Activated CD4-positive, alpha-beta T cell treated with anti-CD3 and anti-CD28 coated beads for 36 hours (primary cell): ENCODE measurements at regions not wholly inside any gene's neighbourhood (a gene's known extent, or its start where the extent isn't known, plus 50 kb on each side); places are given as distances from the start of the nearest gene placed in this dataset.
"Not testable (repeated sequence)": the region's sequence is repeated elsewhere in the genome, so short reads cannot be mapped to it uniquely, and the experiment has no call there.

Experiments used
- ATAC-seq: fragments of 200-7000 bp; cut with Tn5 transposase; one replicate; pipeline ENCODE4 v1.10.0; 2021; ENCODE audit warnings: mild to moderate bottlenecking, moderate library complexity
- CTCF ChIA-PET: fragments of 350-600 bp; sonication (Branson Sonifier 250); formaldehyde crosslinking; loops from one replicate; lab custom pipeline; 2021; ENCODE audit warnings: antibody characterized with exemption; lab: Charles Lee
- POLR2A ChIA-PET: fragments of 350-600 bp; sonication (Branson Sonifier 250); formaldehyde crosslinking; loops from one replicate; lab custom pipeline; 2021; ENCODE audit warnings: antibody characterized with exemption, inconsistent platforms; lab: Charles Lee
- DNase-seq: peaks from one replicate; pipeline ENCODE4 v3.0.0-alpha.2; 2020
- H3K27ac Mint-ChIP-seq: one replicate; pipeline ENCODE4 v1.8.0; 2021; ENCODE audit warnings: mixed read lengths
- H3K27me3 Mint-ChIP-seq: one replicate; pipeline ENCODE4 v1.8.0; 2021; ENCODE audit warnings: mixed read lengths
- H3K36me3 Mint-ChIP-seq: one replicate; pipeline ENCODE4 v1.8.0; 2021; ENCODE audit warnings: low read depth, mixed read lengths
- H3K4me1 Mint-ChIP-seq: one replicate; pipeline ENCODE4 v1.8.0; 2021; ENCODE audit warnings: mixed read lengths
- H3K4me3 Mint-ChIP-seq: one replicate; pipeline ENCODE4 v1.8.0; 2021; ENCODE audit warnings: mild to moderate bottlenecking, moderate library complexity, mixed read lengths
- H3K9me3 Mint-ChIP-seq: one replicate; pipeline ENCODE4 v1.8.0; 2021; ENCODE audit warnings: low read depth, mixed read lengths
- intact Hi-C, 2 experiments: fragments of 100-400 bp; cut with DNase I in 1 of 2; cut with micrococcal nuclease in 1 of 2; formaldehyde crosslinking; loops; one replicate each; pipeline versions ENCODE4 v1.14.2 to v1.15.1; 2022 to 2024; cut with DNase I, micrococcal nuclease

DNA sequence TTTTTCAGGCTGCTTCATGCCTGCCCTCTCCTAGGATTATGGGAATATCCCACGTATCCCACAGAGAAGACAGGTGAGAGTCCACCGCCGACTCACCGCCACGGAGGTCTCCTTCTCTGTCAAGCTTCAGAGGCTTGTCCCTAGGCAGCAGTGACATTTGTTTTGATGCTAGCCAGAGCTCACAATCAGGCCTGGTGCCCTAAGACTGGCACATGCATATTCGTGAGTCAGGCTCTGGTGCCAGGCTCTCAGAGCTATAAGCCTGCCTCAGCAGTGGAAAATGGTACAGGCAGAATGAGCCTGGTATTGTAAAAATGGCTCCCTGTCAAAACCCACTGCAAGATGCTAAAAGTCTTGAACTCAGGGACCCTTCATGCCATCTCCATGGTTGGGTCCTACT lies 65.5 kb downstream of the RBMY1A1 start:
- H3K9me3 Mint-ChIP-seq = no peaks in the 10 kb centered on the region
- H3K4me3 Mint-ChIP-seq = no peak overlapping the region
- ChIA-PET CTCF (no interaction called here), POLR2A (no interaction called here)
- H3K4me1 Mint-ChIP-seq = no peaks in the 10 kb centered on the region
- ATAC-seq (no peak), DNase-seq (no peak)
- intact Hi-C loops = no loop called here
- no peaks in the 10 kb centered on the region for H3K27me3 Mint-ChIP-seq
- H3K36me3 Mint-ChIP-seq = no peaks in the 10 kb centered on the region
- no peak overlapping the region for H3K27ac Mint-ChIP-seq

DNA sequence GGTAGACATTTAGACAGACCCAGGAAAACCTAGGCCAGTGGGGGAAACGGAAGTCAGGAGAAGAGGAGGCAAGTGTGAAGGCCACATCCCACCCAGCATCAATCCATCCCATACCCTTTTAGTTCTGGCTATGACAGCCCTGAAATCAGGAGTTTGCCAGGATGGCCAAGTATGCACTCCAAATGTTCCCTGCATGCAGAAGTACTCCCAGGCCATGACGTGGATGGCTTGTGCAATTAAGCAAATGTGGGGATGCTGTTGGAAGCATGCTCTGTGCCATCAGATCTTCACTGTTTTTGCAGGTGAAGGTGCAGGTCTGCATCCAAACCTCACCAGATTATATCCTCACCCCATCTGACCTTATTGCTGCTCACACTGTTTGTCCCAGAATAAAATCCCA lies 66.8 kb downstream of the RBMY1A1 start:
- DNase-seq (no peak), ATAC-seq (no peak)
- ChIA-PET POLR2A (no interaction called here), CTCF (no interaction called here)
- Mint-ChIP-seq H3K27ac (no peak overlapping the region), H3K36me3 (no peaks in the 10 kb centered on the region), H3K27me3 (no peaks in the 10 kb centered on the region), H3K4me3 (no peak overlapping the region), H3K4me1 (no peaks in the 10 kb centered on the region), H3K9me3 (no peaks in the 10 kb centered on the region)
- intact Hi-C loops = no loop called here

DNA sequence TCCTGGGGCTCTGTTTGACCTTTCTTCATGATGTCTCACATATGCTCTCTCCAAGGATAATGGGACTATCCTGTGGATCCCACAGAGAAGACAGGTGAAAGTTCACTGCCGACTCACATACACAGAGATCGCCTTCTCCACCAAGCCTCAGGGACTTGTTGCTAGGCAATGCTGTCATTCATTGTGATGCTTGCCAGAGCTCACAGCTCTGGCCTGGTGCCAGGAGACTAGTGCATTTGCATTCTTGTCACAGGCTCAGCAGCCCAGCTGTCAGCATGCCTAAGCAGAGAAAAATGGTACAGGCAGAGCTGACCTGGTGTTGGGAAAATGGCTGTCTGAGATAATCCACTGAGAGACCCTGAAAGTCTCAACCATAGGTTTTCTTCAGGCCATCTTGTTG lies 67.9 kb downstream of the RBMY1A1 start:
- POLR2A ChIA-PET = no interaction called here
- Mint-ChIP-seq H3K27me3 (no peaks in the 10 kb centered on the region), H3K9me3 (no peaks in the 10 kb centered on the region), H3K27ac (no peak overlapping the region), H3K36me3 (no peaks in the 10 kb centered on the region), H3K4me3 (no peak overlapping the region), H3K4me1 (no peaks in the 10 kb centered on the region)
- no peak for ATAC-seq
- CTCF ChIA-PET = no interaction called here
- intact Hi-C loops = no loop called here
- peak; percentile 11 for DNase-seq

DNA sequence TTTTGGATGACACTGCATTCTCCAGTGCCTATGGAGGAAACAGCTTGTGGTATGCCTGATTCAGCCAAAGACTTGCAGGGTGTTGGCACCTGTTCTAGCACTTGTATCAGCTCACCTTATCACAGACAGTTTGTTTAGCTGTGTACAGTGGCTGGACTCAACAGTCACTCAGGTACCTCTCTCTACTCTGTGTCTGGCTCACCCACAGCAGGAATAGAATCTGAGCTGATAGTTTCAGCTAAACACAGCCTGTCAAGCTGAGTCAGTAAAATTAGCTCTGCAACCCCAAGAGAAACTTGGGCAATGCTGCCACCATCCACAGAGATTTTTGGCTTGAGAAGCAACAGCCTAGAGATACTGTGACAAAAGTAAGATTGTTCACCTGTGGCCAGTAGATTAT lies 101.5 kb downstream of the RBMY1A1 start:
- H3K4me3 Mint-ChIP-seq = no peak overlapping the region
- no peaks in the 10 kb centered on the region for H3K36me3 Mint-ChIP-seq

DNA sequence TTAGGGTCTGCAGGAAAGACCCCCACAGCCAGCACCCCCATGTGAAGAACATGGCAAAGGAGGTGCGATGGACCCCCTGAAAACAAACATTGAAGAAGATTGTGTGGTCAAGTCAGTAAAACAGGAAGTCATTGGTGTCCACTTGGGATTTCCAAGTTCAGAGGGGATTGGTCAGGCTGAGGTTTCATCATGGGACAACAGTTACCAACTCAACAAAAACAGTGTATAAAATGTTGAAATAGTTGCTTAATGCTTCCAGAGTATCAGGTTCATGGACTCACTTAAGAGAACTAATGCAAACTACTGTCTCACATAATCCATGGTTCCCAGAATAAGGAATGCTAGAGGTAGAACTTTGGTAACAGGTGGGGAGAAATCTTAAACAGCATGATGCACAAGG lies 115.8 kb downstream of the RBMY1A1 start:
- H3K4me1 Mint-ChIP-seq = no peaks in the 10 kb centered on the region
- DNase-seq (no peak), ATAC-seq (no peak)
- POLR2A ChIA-PET = no interaction called here
- CTCF ChIA-PET = no interaction called here
- intact Hi-C loops = no loop called here
- no peaks in the 10 kb centered on the region for H3K9me3 Mint-ChIP-seq
- H3K36me3 Mint-ChIP-seq = no peaks in the 10 kb centered on the region
- no peaks in the 10 kb centered on the region for H3K27me3 Mint-ChIP-seq
- H3K27ac Mint-ChIP-seq = no peak overlapping the region
- H3K4me3 Mint-ChIP-seq = no peak overlapping the region

More for the DNA sequence above, 101.5 kb downstream of the RBMY1A1 start:
- H3K9me3 Mint-ChIP-seq = no peaks in the 10 kb centered on the region
- POLR2A ChIA-PET = no interaction called here
- H3K27ac Mint-ChIP-seq = no peak overlapping the region
- H3K27me3 Mint-ChIP-seq = peaks cover 2% of the 10 kb centered on the region
- CTCF ChIA-PET = no interaction called here
- ATAC-seq (no peak), DNase-seq (no peak)
- intact Hi-C loops = no loop called here
- H3K4me1 Mint-ChIP-seq = no peaks in the 10 kb centered on the region

DNA sequence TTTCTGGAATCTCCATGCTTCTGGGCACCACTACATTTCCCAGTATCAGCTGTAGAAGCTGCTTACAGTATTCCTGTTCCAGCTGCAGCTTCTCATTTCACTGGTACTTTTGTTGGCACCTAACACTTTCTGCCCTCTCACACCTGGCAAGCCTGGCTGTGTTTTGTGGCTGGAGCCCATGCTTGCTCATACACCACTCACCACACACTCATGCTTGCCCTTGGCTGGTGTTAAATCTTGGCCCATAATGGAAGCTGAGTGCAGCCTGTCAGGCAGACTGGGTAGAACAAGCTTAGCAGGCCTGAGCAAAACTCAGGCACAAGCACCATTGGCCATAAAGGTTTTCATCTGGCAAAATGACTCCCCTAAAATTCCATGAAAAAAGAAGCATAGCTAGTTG lies 124.4 kb downstream of the RBMY1A1 start:
- POLR2A ChIA-PET, ATAC-seq, H3K27me3 Mint-ChIP-seq, H3K27ac Mint-ChIP-seq, H3K36me3 Mint-ChIP-seq, H3K4me1 Mint-ChIP-seq, H3K9me3 Mint-ChIP-seq, H3K4me3 Mint-ChIP-seq, CTCF ChIA-PET, intact Hi-C loops, DNase-seq: not testable (repeated sequence)

DNA sequence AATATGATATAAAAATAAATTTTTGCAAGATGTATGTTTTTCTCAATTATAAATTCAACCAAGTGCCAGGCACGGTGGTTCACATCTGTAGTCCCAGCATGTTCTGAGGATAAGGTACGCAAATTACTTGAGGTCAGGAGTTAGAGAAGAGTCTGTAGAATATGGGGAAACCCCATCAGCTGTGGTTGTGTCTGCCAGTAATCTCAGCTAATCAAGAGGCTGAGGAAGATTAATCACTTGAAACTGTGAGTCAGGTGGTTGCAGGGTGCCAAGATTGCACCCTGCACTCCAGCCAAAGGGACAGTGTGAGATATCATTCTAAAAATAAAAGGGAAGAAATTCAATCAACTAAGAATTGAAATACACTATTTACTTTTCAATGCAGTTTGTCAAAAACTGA lies 144.9 kb downstream of the RBMY1A1 start:
- H3K9me3 Mint-ChIP-seq, H3K4me1 Mint-ChIP-seq, POLR2A ChIA-PET, intact Hi-C loops, H3K36me3 Mint-ChIP-seq, H3K4me3 Mint-ChIP-seq, H3K27me3 Mint-ChIP-seq, H3K27ac Mint-ChIP-seq: not testable (repeated sequence)
- ATAC-seq (peak; percentile 79), DNase-seq (peak; percentile 11)
- CTCF ChIA-PET = interaction anchor here (0.6 kb wide), 1 partner anchor 499 kb away, joined by 3 read pairs; no protein-coding TSS in a partner anchor

DNA sequence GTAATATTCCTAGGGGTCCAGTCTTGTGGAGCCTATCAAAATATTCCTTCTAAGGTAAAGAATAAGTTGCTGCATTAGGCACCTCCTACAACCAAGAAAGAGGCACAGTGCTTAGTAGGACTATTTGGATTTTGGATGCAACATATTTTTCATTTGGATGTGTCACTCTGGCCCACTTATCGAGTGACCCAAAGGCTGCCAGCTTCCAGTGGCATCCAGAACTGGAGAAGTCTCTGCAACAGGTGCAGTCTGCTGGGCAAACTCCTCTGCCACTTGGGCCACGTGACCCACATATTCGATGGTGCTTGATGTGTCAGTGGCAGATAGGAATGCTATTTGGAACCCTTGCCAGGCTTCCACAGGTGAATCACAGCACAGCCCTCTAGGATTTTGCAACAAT lies 151.7 kb downstream of the RBMY1A1 start:
- ATAC-seq, POLR2A ChIA-PET, H3K27ac Mint-ChIP-seq, CTCF ChIA-PET, H3K4me1 Mint-ChIP-seq, H3K4me3 Mint-ChIP-seq, H3K9me3 Mint-ChIP-seq, H3K27me3 Mint-ChIP-seq, H3K36me3 Mint-ChIP-seq, intact Hi-C loops, DNase-seq: not testable (repeated sequence)

DNA sequence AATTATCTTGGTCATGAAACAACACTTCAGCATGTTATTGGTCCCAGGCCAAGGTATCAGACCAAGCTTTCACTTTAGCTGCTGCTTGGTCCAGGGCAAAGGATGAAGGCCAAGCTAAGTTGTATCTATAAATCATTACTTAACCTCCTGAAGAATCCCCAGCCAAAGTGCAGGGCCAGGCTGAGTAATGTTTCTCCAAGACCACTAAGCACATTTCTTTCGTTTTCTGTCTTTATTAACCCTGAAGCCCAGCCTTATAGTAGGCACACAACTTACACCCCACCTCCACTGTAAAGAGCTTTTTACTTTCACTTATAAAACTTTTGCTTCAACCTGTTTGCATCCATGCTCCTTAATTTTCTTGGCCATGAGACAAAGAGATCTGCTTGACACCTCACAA lies 167.3 kb downstream of the RBMY1A1 start:
- H3K4me1 Mint-ChIP-seq, H3K4me3 Mint-ChIP-seq, H3K36me3 Mint-ChIP-seq, H3K27ac Mint-ChIP-seq, CTCF ChIA-PET, ATAC-seq, H3K9me3 Mint-ChIP-seq, intact Hi-C loops, POLR2A ChIA-PET, DNase-seq, H3K27me3 Mint-ChIP-seq: not testable (repeated sequence)

DNA sequence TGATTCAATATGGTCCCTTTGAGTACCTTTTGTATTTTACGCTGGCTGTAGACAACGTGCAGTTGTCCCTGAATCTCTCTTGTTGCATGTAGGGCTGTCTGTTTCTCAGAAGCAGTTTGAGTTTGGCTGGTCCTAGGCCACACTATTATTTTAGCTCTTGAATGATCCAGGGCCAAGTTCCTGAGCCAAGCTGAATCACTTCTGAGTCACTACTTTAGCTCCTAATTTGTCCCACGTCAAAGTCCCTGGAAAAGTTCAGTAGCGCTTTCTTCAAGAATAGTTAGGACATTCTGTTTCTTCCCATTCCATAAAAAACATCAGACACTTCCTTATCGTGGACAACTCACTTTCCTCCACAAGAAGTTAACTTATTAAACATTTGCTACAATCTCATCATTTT lies 168.2 kb downstream of the RBMY1A1 start:
- POLR2A ChIA-PET, ATAC-seq: not testable (repeated sequence)

DNA sequence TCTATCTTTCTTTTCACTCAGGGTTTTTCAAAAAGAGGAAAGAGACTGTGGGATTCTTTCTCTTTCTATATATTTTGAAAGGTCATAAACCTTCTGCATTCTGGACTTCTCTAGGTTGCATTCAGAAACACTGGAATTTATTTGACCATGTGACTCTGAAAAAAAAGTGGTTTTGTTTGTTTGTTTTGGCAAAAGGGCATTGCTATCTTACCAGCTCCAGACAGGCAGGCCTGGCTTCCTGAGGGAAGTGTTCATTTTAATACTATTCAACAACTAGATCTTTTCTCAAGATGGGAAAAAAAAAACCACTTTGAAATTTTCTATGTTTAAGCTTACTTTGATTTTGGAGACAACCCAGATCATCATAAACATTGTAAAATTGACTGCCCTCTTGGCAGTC lies 170.6 kb downstream of the RBMY1A1 start:
- Mint-ChIP-seq H3K4me1 (no peaks in the 10 kb centered on the region), H3K4me3 (no peak overlapping the region), H3K9me3 (no peaks in the 10 kb centered on the region), H3K27me3 (no peaks in the 10 kb centered on the region), H3K36me3 (no peaks in the 10 kb centered on the region), H3K27ac (no peak overlapping the region)
- DNase-seq = no peak
- CTCF ChIA-PET = no interaction called here
- intact Hi-C loops = no loop called here
- no peak for ATAC-seq
- POLR2A ChIA-PET = no interaction called here

More for the DNA sequence above, 168.2 kb downstream of the RBMY1A1 start:
- DNase-seq, H3K36me3 Mint-ChIP-seq, H3K4me1 Mint-ChIP-seq, H3K27ac Mint-ChIP-seq, H3K4me3 Mint-ChIP-seq, H3K9me3 Mint-ChIP-seq, H3K27me3 Mint-ChIP-seq, intact Hi-C loops, CTCF ChIA-PET: not testable (repeated sequence)

DNA sequence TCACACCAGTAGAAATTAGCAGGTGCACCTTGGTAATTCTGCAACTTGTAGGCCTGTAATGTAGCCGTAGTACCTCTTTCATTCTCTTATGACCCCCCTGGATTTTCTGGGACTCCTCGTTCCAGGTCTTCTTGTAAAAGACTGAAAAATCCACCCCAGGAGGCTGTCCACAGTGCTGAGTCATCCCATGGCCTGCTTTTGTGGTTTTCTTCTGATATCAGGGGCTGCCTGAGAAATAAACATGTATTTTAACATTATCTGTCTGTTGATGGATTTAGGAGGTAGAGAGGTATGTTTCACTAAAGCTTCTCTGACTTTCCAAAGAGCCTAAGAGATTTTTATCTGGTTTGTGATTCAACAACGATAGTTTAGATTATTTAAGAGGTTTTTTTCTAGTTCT lies 171.9 kb downstream of the RBMY1A1 start:
- ATAC-seq, CTCF ChIA-PET, DNase-seq, intact Hi-C loops, H3K9me3 Mint-ChIP-seq, H3K4me1 Mint-ChIP-seq, H3K27me3 Mint-ChIP-seq, H3K36me3 Mint-ChIP-seq, H3K27ac Mint-ChIP-seq, H3K4me3 Mint-ChIP-seq, POLR2A ChIA-PET: not testable (repeated sequence)

DNA sequence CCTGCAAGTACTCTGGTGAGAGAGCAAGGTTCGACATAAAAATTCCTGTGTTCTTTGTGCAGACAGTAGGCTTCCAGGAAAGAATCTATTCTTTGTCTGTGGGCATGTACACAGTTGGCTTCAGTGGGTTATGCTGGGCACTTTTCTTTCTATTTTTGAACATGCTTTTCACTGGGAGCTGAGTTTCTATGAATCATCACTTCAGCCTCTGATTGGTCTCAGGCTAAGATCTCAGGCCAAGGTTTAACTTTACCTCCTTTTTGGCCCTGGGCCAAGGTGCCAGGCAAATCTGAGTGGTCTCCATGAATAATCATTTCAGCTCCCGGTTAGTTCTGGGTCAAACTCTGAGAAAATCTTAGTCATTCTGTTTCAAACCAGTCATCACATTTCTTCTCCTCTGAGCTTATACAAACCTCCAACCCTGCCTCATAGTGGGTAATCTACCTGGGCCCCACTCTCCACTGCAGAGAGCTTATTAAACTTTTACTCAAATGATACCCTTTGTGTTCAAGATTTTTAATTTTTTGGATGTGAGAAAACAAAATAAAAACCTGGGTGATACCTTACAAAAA lies 158.8 kb downstream of the RBMY1D start:
- H3K9me3 Mint-ChIP-seq, H3K4me3 Mint-ChIP-seq, H3K27ac Mint-ChIP-seq, CTCF ChIA-PET, H3K36me3 Mint-ChIP-seq, intact Hi-C loops, H3K4me1 Mint-ChIP-seq, POLR2A ChIA-PET, H3K27me3 Mint-ChIP-seq, DNase-seq: not testable (repeated sequence)
- peak; percentile 68 for ATAC-seq
